HepG2 (cell line): ENCODE measurements at regions not wholly inside any gene's neighbourhood (a gene's known extent, or its start where the extent isn't known, plus 50 kb on each side); places are given as distances from the start of the nearest gene placed in this dataset.

Experiments
- ATAC-seq: fragments of 200-7000 bp; cut with Tn5 transposase; 3 replicates; pipeline ENCODE4 v1.9.1; 2020; ENCODE audit warnings: mild to moderate bottlenecking, moderate library complexity
- BruUV-seq: library from RNA; stranded (reverse); fragments of 400-500 nt; replicated peaks from 2 replicates; lab custom pipeline; 2021; lab: Mats Ljungman, UMichigan
- CTCF ChIA-PET: fragments of 300-600 bp; formaldehyde crosslinking; extraction: SDS; loops from one replicate; lab custom pipeline; 2021; ENCODE audit warnings: low total read pairs, inconsistent platforms, low intra/inter-chr PET ratio; lab: Yijun Ruan, JAX
- POLR2A ChIA-PET: fragments of 350-600 bp; sonication (Branson Sonifier 250); formaldehyde crosslinking; loops from one replicate; lab custom pipeline; 2020; ENCODE audit warnings: antibody characterized with exemption, inconsistent platforms; lab: Yijun Ruan, JAX
- DNase-seq: peaks from one replicate; pipeline ENCODE4 v3.0.0-alpha.2; 2015; ENCODE audit warnings: low spot score
- FAIRE-seq: peaks from 3 replicates; lab custom pipeline; 2011; peaks lifted over from hg19 to GRCh38; lab: Jason Lieb, UNC
- H2AFZ ChIP-seq: one replicate; pipeline ENCODE4 v1.6.1; 2011; ENCODE audit warnings: low read length, inconsistent platforms
- H3K27ac ChIP-seq: fragments of 300-600 bp; 3 replicates; pipeline ENCODE4 v1.8.0; 2011; ENCODE audit warnings: mixed run types, mild to moderate bottlenecking, mixed read lengths, low read length, inconsistent platforms; ENCODE audit not compliant: insufficient read depth; ENCODE audit errors: extremely low read length
- H3K27me3 ChIP-seq, 2 experiments: fragments of 200-600 bp in 1 of 2; 2 replicates in 1 of 2; 3 replicates in 1 of 2; pipeline versions ENCODE4 v1.6.0 to v1.8.0; 2011; ENCODE audit warnings: low read length in 2 of 2, mild to moderate bottlenecking in 2 of 2, moderate library complexity in 2 of 2, inconsistent platforms in 1 of 2; ENCODE audit not compliant: insufficient read depth in 2 of 2, control insufficient read depth in 1 of 2
- H3K36me3 ChIP-seq, 2 experiments: fragments of 200-600 bp in 1 of 2; replicated peaks in 1 of 2; 2 replicates in 1 of 2; 3 replicates in 1 of 2; pipeline versions ENCODE4 v1.5.1 to v1.8.0; 2011; ENCODE audit warnings: low read length in 2 of 2, inconsistent platforms in 1 of 2; ENCODE audit not compliant: insufficient read depth in 2 of 2, control insufficient read depth in 1 of 2
- H3K4me1 ChIP-seq: 2 replicates; pipeline ENCODE4 v1.5.1; 2012; ENCODE audit warnings: low read length, inconsistent platforms; ENCODE audit not compliant: insufficient read depth
- H3K4me2 ChIP-seq: 2 replicates; pipeline ENCODE4 v1.6.0; 2011; ENCODE audit warnings: low read depth, low read length, inconsistent platforms
- H3K4me3 ChIP-seq, 3 experiments: fragments of 200-600 bp in 1 of 3; sonication (generic), shearing (Covaris generic) in 1 of 3; replicated peaks in 1 of 3; 2 replicates each; pipeline ENCODE4 v1.5.1; 2011 to 2016; ENCODE audit warnings: low read length in 3 of 3, inconsistent platforms in 2 of 3, low read depth in 2 of 3, mild to moderate bottlenecking in 2 of 3, control low read depth in 1 of 3, mixed read lengths in 1 of 3; ENCODE audit not compliant: insufficient read depth in 1 of 3
- H3K79me2 ChIP-seq: one replicate; pipeline ENCODE4 v1.6.1; 2011; ENCODE audit warnings: low read length, inconsistent platforms; ENCODE audit not compliant: insufficient read depth
- H3K9ac ChIP-seq: 2 replicates; pipeline ENCODE4 v1.6.0; 2011; ENCODE audit warnings: mild to moderate bottlenecking, low read depth, low read length, inconsistent platforms; ENCODE audit not compliant: insufficient read depth
- H3K9me3 ChIP-seq: 2 replicates; pipeline ENCODE4 v1.5.1; 2012; ENCODE audit warnings: mild to moderate bottlenecking, low read length
- H4K20me1 ChIP-seq: 2 replicates; pipeline ENCODE4 v1.6.0; 2011; ENCODE audit warnings: inconsistent platforms, mild to moderate bottlenecking, low read length, moderate library complexity; ENCODE audit not compliant: insufficient read depth
- ATM ChIP-seq: fragments of 450-650 bp; IDR thresholded peaks from 2 replicates; pipeline ENCODE4 v1.7.1; 2017; ENCODE audit warnings: mild to moderate bottlenecking, borderline replicate concordance
- BORCS8-MEF2B ChIP-seq: sonication (generic); formaldehyde crosslinking; IDR thresholded peaks from 2 replicates; pipeline ENCODE4 v1.8.0; 2022; ENCODE audit warnings: mild to moderate bottlenecking, missing genetic modification reagents
- FOXM1 ChIP-seq: sonication (generic); formaldehyde crosslinking; IDR thresholded peaks from 2 replicates; pipeline ENCODE4 v1.5.0; 2020; ENCODE audit warnings: missing genetic modification reagents
- HDAC1 ChIP-seq: sonication (generic); formaldehyde crosslinking; IDR thresholded peaks from 2 replicates; pipeline ENCODE4 v1.5.1; 2020; ENCODE audit warnings: mild to moderate bottlenecking, missing genetic modification reagents
- HNRNPH1 ChIP-seq: fragments of 200-400 bp; formaldehyde crosslinking; optimal IDR thresholded peaks from 2 replicates; pipeline ENCODE3; 2017; ENCODE audit warnings: mild to moderate bottlenecking, low read depth, low read length
- KLF13 ChIP-seq: sonication (generic); formaldehyde crosslinking; IDR thresholded peaks from 2 replicates; pipeline ENCODE4 v1.4.0; 2020; ENCODE audit warnings: mild to moderate bottlenecking, missing genetic modification reagents
- MTF1 ChIP-seq: sonication (generic); formaldehyde crosslinking; IDR thresholded peaks from 2 replicates; pipeline ENCODE4 v1.5.0; 2020; ENCODE audit warnings: missing genetic modification reagents
- NPAS2 ChIP-seq: sonication (generic); formaldehyde crosslinking; IDR thresholded peaks from 2 replicates; pipeline ENCODE4 v1.8.0; 2022; ENCODE audit warnings: mild to moderate bottlenecking, missing genetic modification reagents, borderline replicate concordance
- RARG ChIP-seq: sonication (generic); formaldehyde crosslinking; IDR thresholded peaks from 2 replicates; pipeline ENCODE4 v1.4.0; 2020; ENCODE audit warnings: low read depth, mild to moderate bottlenecking, missing genetic modification reagents
- SMARCC2 ChIP-seq: fragments of 450-650 bp; IDR thresholded peaks from 2 replicates; pipeline ENCODE4 v1.6.1; 2017; ENCODE audit warnings: antibody characterized with exemption, mild to moderate bottlenecking
- ZNF451 ChIP-seq: sonication (generic); formaldehyde crosslinking; IDR thresholded peaks from 2 replicates; pipeline ENCODE4 v1.5.0; 2020; ENCODE audit warnings: mild to moderate bottlenecking, missing genetic modification reagents
- ZNF737 ChIP-seq: sonication (generic); formaldehyde crosslinking; IDR thresholded peaks from 2 replicates; pipeline ENCODE4 v1.5.0; 2020; ENCODE audit warnings: missing genetic modification reagents, mild to moderate bottlenecking, borderline replicate concordance
- ZNF780A ChIP-seq: sonication (generic); formaldehyde crosslinking; IDR thresholded peaks from 2 replicates; pipeline ENCODE4 v1.8.0; 2022; ENCODE audit warnings: mild to moderate bottlenecking, missing genetic modification reagents, moderate library complexity
- ZNF788 ChIP-seq: sonication (generic); formaldehyde crosslinking; IDR thresholded peaks from 2 replicates; pipeline ENCODE4 v1.5.0; 2020; ENCODE audit warnings: mild to moderate bottlenecking, missing genetic modification reagents, borderline replicate concordance
- ZSCAN31 ChIP-seq: sonication (generic); formaldehyde crosslinking; IDR thresholded peaks from 2 replicates; pipeline ENCODE4 v1.5.0; 2020; ENCODE audit warnings: low read depth, mild to moderate bottlenecking, missing genetic modification reagents
- WGBS: methylation state at CpG from one replicate; pipeline ENCODE4 v1.1.6; 2017; ENCODE audit warnings: low lambda C conversion rate; 5-methylcytosine and 5-hydroxymethylcytosine counted together
- in situ Hi-C: cut with HindIII; loops from 2 replicates; pipeline ENCODE4 v1.10.0; 2017; ENCODE audit warnings: low pct_unique_long_range_greater_than_20kb; ENCODE audit not compliant: extremely low pct_ligation_motif_present
- intact Hi-C: fragments of 100-400 bp; cut with micrococcal nuclease; formaldehyde crosslinking; loops from one replicate; pipeline ENCODE4 v1.10.0; 2022; ENCODE audit not compliant: unreplicated experiment
- TF ChIP-seq, protein P1 (sequence below): sonication (generic); formaldehyde crosslinking; IDR thresholded peaks from 2 replicates; pipeline ENCODE4 v1.4.0; 2020; ENCODE audit warnings: missing genetic modification reagents, borderline replicate concordance
- TF ChIP-seq, protein P2 (sequence below): sonication (generic); formaldehyde crosslinking; IDR thresholded peaks from 2 replicates; pipeline ENCODE4 v1.8.0; 2022; ENCODE audit warnings: mild to moderate bottlenecking, missing genetic modification reagents, borderline replicate concordance

DNA sequence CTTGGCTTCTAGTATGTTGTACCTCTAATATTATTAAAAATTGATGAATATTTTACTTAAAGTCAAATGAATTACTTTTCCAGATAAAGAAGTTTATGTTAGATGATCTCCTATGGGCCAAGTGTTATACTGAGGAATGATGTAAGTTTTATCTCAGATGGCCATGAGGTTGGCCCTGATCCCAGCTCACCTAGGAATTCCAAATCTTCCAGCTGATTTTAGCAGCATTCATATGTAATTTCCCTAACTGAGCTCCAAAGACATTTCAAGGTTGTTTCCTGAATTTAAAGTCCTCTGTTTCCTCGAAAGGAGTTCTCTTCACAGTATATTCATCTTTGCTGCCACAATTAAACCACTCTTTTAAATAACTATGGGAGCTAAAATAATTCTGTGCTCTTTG lies 1670.4 kb upstream of the SPRY2 start (continued):
- TF ChIP-seq FOXM1 (no peak), BORCS8-MEF2B (CRISPR knock-in tag) (no peak)
- TF ChIP-seq, protein P1, sequence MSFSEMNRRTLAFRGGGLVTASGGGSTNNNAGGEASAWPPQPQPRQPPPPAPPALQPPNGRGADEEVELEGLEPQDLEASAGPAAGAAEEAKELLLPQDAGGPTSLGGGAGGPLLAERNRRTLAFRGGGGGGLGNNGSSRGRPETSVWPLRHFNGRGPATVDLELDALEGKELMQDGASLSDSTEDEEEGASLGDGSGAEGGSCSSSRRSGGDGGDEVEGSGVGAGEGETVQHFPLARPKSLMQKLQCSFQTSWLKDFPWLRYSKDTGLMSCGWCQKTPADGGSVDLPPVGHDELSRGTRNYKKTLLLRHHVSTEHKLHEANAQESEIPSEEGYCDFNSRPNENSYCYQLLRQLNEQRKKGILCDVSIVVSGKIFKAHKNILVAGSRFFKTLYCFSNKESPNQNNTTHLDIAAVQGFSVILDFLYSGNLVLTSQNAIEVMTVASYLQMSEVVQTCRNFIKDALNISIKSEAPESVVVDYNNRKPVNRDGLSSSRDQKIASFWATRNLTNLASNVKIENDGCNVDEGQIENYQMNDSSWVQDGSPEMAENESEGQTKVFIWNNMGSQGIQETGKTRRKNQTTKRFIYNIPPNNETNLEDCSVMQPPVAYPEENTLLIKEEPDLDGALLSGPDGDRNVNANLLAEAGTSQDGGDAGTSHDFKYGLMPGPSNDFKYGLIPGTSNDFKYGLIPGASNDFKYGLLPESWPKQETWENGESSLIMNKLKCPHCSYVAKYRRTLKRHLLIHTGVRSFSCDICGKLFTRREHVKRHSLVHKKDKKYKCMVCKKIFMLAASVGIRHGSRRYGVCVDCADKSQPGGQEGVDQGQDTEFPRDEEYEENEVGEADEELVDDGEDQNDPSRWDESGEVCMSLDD (CRISPR knock-in tag): no peak

DNA sequence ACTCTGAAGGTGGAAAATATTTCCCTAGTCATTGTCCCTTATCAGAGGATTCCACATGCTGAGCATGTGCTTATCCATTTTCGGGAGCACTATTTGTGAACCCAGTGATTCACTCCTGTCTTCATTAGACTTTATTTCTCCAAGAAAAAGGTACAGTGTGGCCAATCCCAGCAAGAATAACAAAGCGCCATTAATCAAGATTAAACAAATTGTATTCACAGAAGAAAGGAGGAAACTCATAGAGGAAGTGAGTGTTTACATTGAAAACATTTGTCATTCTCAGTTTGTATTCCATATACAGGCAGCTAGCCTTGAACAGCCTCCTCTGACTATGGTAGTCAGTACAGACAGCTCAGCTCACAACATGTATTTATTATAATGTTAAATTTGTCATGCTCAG lies 1669.9 kb upstream of the SPRY2 start:
- H3K27ac ChIP-seq: no peak overlapping the region

More for the DNA sequence above, 1669.9 kb upstream of the SPRY2 start:
- no peaks in the 10 kb centered on the region for H3K27me3 ChIP-seq
- intact Hi-C loops: no loop called here
- no peak overlapping the region for H3K4me2 ChIP-seq
- 0% methylated on average over 2 of the region's 2 CpGs for WGBS
- no peak overlapping the region for H3K9ac ChIP-seq
- no peaks in the 10 kb centered on the region for H3K9me3 ChIP-seq
- in situ Hi-C loops: no loop called here
- no peaks in the 10 kb centered on the region for H3K79me2 ChIP-seq
- no peak overlapping the region for H3K4me3 ChIP-seq
- CTCF ChIA-PET: no interaction called here
- DNase-seq (no peak), ATAC-seq (no peak), FAIRE-seq (no peak)
- H2AFZ ChIP-seq: no peak overlapping the region
- POLR2A ChIA-PET: no interaction called here
- no peaks in the 10 kb centered on the region for H3K4me1 ChIP-seq
- no peaks in the 10 kb centered on the region for H4K20me1 ChIP-seq
- H3K36me3 ChIP-seq: no peaks in the 10 kb centered on the region
- BruUV-seq: no TSS peak
- TF ChIP-seq KLF13 (no peak), RARG (CRISPR knock-in tag) (no peak), NPAS2 (CRISPR knock-in tag) (no peak), ZNF780A (CRISPR knock-in tag) (no peak), ZNF788 (CRISPR knock-in tag) (no peak), MTF1 (CRISPR knock-in tag) (no peak), ZNF737 (CRISPR knock-in tag) (no peak), ZNF451 (CRISPR knock-in tag) (no peak), HDAC1 (CRISPR knock-in tag) (no peak), SMARCC2 (no peak), HNRNPH1 (no peak), ZSCAN31 (CRISPR knock-in tag) (no peak), ATM (no peak)
- TF ChIP-seq, protein P2, sequence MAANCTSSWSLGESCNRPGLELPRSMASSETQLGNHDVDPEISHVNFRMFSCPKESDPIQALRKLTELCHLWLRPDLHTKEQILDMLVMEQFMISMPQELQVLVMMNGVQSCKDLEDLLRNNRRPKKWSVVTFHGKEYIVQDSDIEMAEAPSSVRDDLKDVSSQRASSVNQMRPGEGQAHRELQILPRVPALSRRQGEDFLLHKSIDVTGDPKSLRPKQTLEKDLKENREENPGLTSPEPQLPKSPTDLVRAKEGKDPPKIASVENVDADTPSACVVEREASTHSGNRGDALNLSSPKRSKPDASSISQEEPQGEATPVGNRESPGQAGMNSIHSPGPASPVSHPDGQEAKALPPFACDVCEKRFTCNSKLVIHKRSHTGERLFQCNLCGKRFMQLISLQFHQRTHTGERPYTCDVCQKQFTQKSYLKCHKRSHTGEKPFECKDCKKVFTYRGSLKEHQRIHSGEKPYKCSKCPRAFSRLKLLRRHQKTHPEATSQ (CRISPR knock-in tag): no peak
